ENCODE measurements at regions not wholly inside any gene's neighbourhood (a gene's known extent, or its start where the extent isn't known, plus 50 kb on each side); places are given as distances from the start of the nearest gene placed in this dataset.

GRCh38 chr2:8160959-8161358 is 520.9 kb upstream of the ID2 start:
- Histone ChIP-seq H3K4me1 (ENCODE audit: control insufficient read depth, insufficient read depth, low read length, poor library complexity, severe bottlenecking) (no peaks in the 10 kb centered on the region), H3K4me3 (ENCODE audit: low read depth, low read length) (no peak overlapping the region), H3K36me3 (ENCODE audit: control insufficient read depth, insufficient read depth, low read length) (no peaks in the 10 kb centered on the region), H3K9me3 (ENCODE audit: control insufficient read depth in 2 of 2, low read length in 2 of 2) (no peaks in the 10 kb centered on the region), H3K27me3 (ENCODE audit: control insufficient read depth, insufficient read depth, low read length) (no peaks in the 10 kb centered on the region), H3K27ac (ENCODE audit: insufficient read depth, low read length, poor library complexity, severe bottlenecking) (no peak overlapping the region)
- H3K27ac Mint-ChIP-seq: no peak overlapping the region
- H3K36me3 Mint-ChIP-seq: peaks cover 4% of the 10 kb centered on the region
- H3K9me3 Mint-ChIP-seq: peaks cover 0 to 3% (median 0%) of the 10 kb centered on the region in 7 donors
- H3K4me3 Mint-ChIP-seq: no peak overlapping the region
- ATAC-seq (ENCODE audit: low read depth in 2 of 2) (no peak), DNase-seq (no peak)
- H3K27me3 Mint-ChIP-seq: no peaks in the 10 kb centered on the region
- H3K4me1 Mint-ChIP-seq: no peaks in the 10 kb centered on the region

- peaks cover 3% of the 10 kb centered on the region for H3K36me3 Mint-ChIP-seq
- peaks cover 0 to 1% (median 0%) of the 10 kb centered on the region in 7 donors for H3K9me3 Mint-ChIP-seq
- Histone ChIP-seq H3K36me3 (ENCODE audit: control insufficient read depth, insufficient read depth, low read length) (no peaks in the 10 kb centered on the region), H3K4me1 (ENCODE audit: control insufficient read depth, insufficient read depth, low read length, poor library complexity, severe bottlenecking) (no peaks in the 10 kb centered on the region), H3K27ac (ENCODE audit: insufficient read depth, low read length, poor library complexity, severe bottlenecking) (no peak overlapping the region), H3K27me3 (ENCODE audit: control insufficient read depth, insufficient read depth, low read length) (no peaks in the 10 kb centered on the region), H3K4me3 (ENCODE audit: low read depth, low read length) (no peak overlapping the region), H3K9me3 (ENCODE audit: control insufficient read depth in 2 of 2, low read length in 2 of 2) (no peaks in the 10 kb centered on the region)
- no peaks in the 10 kb centered on the region for H3K27me3 Mint-ChIP-seq
- H3K27ac Mint-ChIP-seq: peak overlapping the region in 1 of 3 donors; percentile 31
- H3K4me1 Mint-ChIP-seq: no peaks in the 10 kb centered on the region
- DNase-seq (no peak), ATAC-seq (ENCODE audit: low read depth in 2 of 2) (no peak)
- no peak overlapping the region for H3K4me3 Mint-ChIP-seq
These were observed 519.3 kb upstream of the ID2 start for GRCh38 chr2:8162552-8162951.

GRCh38 chr2:8165550-8165949 is 516.3 kb upstream of the ID2 start:
- Histone ChIP-seq H3K9me3 (ENCODE audit: control insufficient read depth in 2 of 2, low read length in 2 of 2) (no peaks in the 10 kb centered on the region), H3K4me1 (ENCODE audit: control insufficient read depth, insufficient read depth, low read length, poor library complexity, severe bottlenecking) (no peaks in the 10 kb centered on the region), H3K27me3 (ENCODE audit: control insufficient read depth, insufficient read depth, low read length) (no peaks in the 10 kb centered on the region), H3K4me3 (ENCODE audit: low read depth, low read length) (no peak overlapping the region), H3K36me3 (ENCODE audit: control insufficient read depth, insufficient read depth, low read length) (no peaks in the 10 kb centered on the region), H3K27ac (ENCODE audit: insufficient read depth, low read length, poor library complexity, severe bottlenecking) (no peak overlapping the region)
- Mint-ChIP-seq H3K9me3 (peaks cover 0 to 1% (median 0%) of the 10 kb centered on the region in 7 donors), H3K27ac (no peak overlapping the region), H3K4me1 (no peaks in the 10 kb centered on the region), H3K4me3 (no peak overlapping the region), H3K27me3 (no peaks in the 10 kb centered on the region), H3K36me3 (no peaks in the 10 kb centered on the region)
- ATAC-seq (ENCODE audit: low read depth in 2 of 2): no peak
- no peak for DNase-seq

- Mint-ChIP-seq H3K4me1 (no peaks in the 10 kb centered on the region), H3K9me3 (peaks cover 0 to 1% (median 0%) of the 10 kb centered on the region in 7 donors), H3K4me3 (no peak overlapping the region), H3K36me3 (no peaks in the 10 kb centered on the region), H3K27me3 (no peaks in the 10 kb centered on the region), H3K27ac (peak overlapping the region in 1 of 3 donors; percentile 10)
- Histone ChIP-seq H3K9me3 (ENCODE audit: control insufficient read depth in 2 of 2, low read length in 2 of 2) (no peaks in the 10 kb centered on the region), H3K4me1 (ENCODE audit: control insufficient read depth, insufficient read depth, low read length, poor library complexity, severe bottlenecking) (no peaks in the 10 kb centered on the region), H3K4me3 (ENCODE audit: low read depth, low read length) (no peak overlapping the region), H3K36me3 (ENCODE audit: control insufficient read depth, insufficient read depth, low read length) (no peaks in the 10 kb centered on the region), H3K27me3 (ENCODE audit: control insufficient read depth, insufficient read depth, low read length) (no peaks in the 10 kb centered on the region), H3K27ac (ENCODE audit: insufficient read depth, low read length, poor library complexity, severe bottlenecking) (no peak overlapping the region)
- no peak for ATAC-seq (ENCODE audit: low read depth in 2 of 2)
- DNase-seq: no peak
These were observed 513.7 kb upstream of the ID2 start for GRCh38 chr2:8168022-8168717.

GRCh38 chr2:8168876-8169424 is 512.9 kb upstream of the ID2 start:
- H3K27me3 ChIP-seq (ENCODE audit: control insufficient read depth, insufficient read depth, low read length): no peaks in the 10 kb centered on the region
- H3K4me1 ChIP-seq (ENCODE audit: control insufficient read depth, insufficient read depth, low read length, poor library complexity, severe bottlenecking): no peaks in the 10 kb centered on the region
- no peaks in the 10 kb centered on the region for H3K27me3 Mint-ChIP-seq
- H3K9me3 ChIP-seq (ENCODE audit: control insufficient read depth in 2 of 2, low read length in 2 of 2): no peaks in the 10 kb centered on the region
- peaks cover 0 to 1% (median 0%) of the 10 kb centered on the region in 7 donors for H3K9me3 Mint-ChIP-seq
- no peak overlapping the region for H3K4me3 ChIP-seq (ENCODE audit: low read depth, low read length)
- H3K27ac Mint-ChIP-seq: no peak overlapping the region
- no peaks in the 10 kb centered on the region for H3K36me3 Mint-ChIP-seq
- no peak overlapping the region for H3K27ac ChIP-seq (ENCODE audit: insufficient read depth, low read length, poor library complexity, severe bottlenecking)
- no peak for DNase-seq
- no peak for ATAC-seq (ENCODE audit: low read depth in 2 of 2)
- no peak overlapping the region for H3K4me3 Mint-ChIP-seq
- H3K4me1 Mint-ChIP-seq: no peaks in the 10 kb centered on the region
- H3K36me3 ChIP-seq (ENCODE audit: control insufficient read depth, insufficient read depth, low read length): no peaks in the 10 kb centered on the region

GRCh38 chr2:8169443-8169842 is 512.4 kb upstream of the ID2 start:
- peaks cover 0 to 1% (median 0%) of the 10 kb centered on the region in 7 donors for H3K9me3 Mint-ChIP-seq
- Histone ChIP-seq H3K4me3 (ENCODE audit: low read depth, low read length) (no peak overlapping the region), H3K27me3 (ENCODE audit: control insufficient read depth, insufficient read depth, low read length) (no peaks in the 10 kb centered on the region), H3K9me3 (ENCODE audit: control insufficient read depth in 2 of 2, low read length in 2 of 2) (no peaks in the 10 kb centered on the region), H3K36me3 (ENCODE audit: control insufficient read depth, insufficient read depth, low read length) (no peaks in the 10 kb centered on the region), H3K27ac (ENCODE audit: insufficient read depth, low read length, poor library complexity, severe bottlenecking) (no peak overlapping the region), H3K4me1 (ENCODE audit: control insufficient read depth, insufficient read depth, low read length, poor library complexity, severe bottlenecking) (no peaks in the 10 kb centered on the region)
- DNase-seq: no peak
- H3K27ac Mint-ChIP-seq: no peak overlapping the region
- H3K27me3 Mint-ChIP-seq: no peaks in the 10 kb centered on the region
- H3K36me3 Mint-ChIP-seq: no peaks in the 10 kb centered on the region
- H3K4me1 Mint-ChIP-seq: no peaks in the 10 kb centered on the region
- H3K4me3 Mint-ChIP-seq: no peak overlapping the region
- ATAC-seq (ENCODE audit: low read depth in 2 of 2): no peak

GRCh38 chr2:8170552-8171327 is 511.1 kb upstream of the ID2 start:
- Histone ChIP-seq H3K9me3 (ENCODE audit: control insufficient read depth in 2 of 2, low read length in 2 of 2) (no peaks in the 10 kb centered on the region), H3K27me3 (ENCODE audit: control insufficient read depth, insufficient read depth, low read length) (no peaks in the 10 kb centered on the region), H3K36me3 (ENCODE audit: control insufficient read depth, insufficient read depth, low read length) (no peaks in the 10 kb centered on the region), H3K27ac (ENCODE audit: insufficient read depth, low read length, poor library complexity, severe bottlenecking) (no peak overlapping the region), H3K4me1 (ENCODE audit: control insufficient read depth, insufficient read depth, low read length, poor library complexity, severe bottlenecking) (no peaks in the 10 kb centered on the region), H3K4me3 (ENCODE audit: low read depth, low read length) (no peak overlapping the region)
- no peak for ATAC-seq (ENCODE audit: low read depth in 2 of 2)
- no peak overlapping the region for H3K27ac Mint-ChIP-seq
- DNase-seq: no peak
- H3K4me1 Mint-ChIP-seq: peaks cover 0 to 7% (median 0%) of the 10 kb centered on the region in 4 donors
- peaks cover 0 to 3% (median 2%) of the 10 kb centered on the region in 7 donors for H3K9me3 Mint-ChIP-seq
- H3K27me3 Mint-ChIP-seq: no peaks in the 10 kb centered on the region
- no peaks in the 10 kb centered on the region for H3K36me3 Mint-ChIP-seq
- H3K4me3 Mint-ChIP-seq: no peak overlapping the region
